ENCODE measurements at regions not wholly inside any gene's neighbourhood (a gene's known extent, or its start where the extent isn't known, plus 50 kb on each side); places are given as distances from the start of the nearest gene placed in this dataset.
"Not testable (repeated sequence)": the region's sequence is repeated elsewhere in the genome, so short reads cannot be mapped to it uniquely, and the experiment has no call there.

- H3K4me1 Mint-ChIP-seq: no peaks in the 10 kb centered on the region
- peaks cover 0 to 2% (median 0%) of the 10 kb centered on the region in 9 donors for H3K9me3 Mint-ChIP-seq
- no peak overlapping the region for H3K4me3 Mint-ChIP-seq
- ATAC-seq (no peak), DNase-seq (no peak)
- POLR2A ChIA-PET: no interaction called here
- peaks cover 7 to 57% (median 39%) of the 10 kb centered on the region in 5 donors for H3K27me3 Mint-ChIP-seq
- no peak overlapping the region for H3K27ac Mint-ChIP-seq
- peaks cover 0 to 3% (median 0%) of the 10 kb centered on the region in 3 donors for H3K36me3 Mint-ChIP-seq
These were observed 90.1 kb upstream of the B3GAT1 start for GRCh38 chr11:134502153-134502550.

- Mint-ChIP-seq H3K9me3 (peaks cover 0 to 8% (median 5%) of the 10 kb centered on the region in 9 donors), H3K4me3 (no peak overlapping the region), H3K27me3 (peaks cover 10 to 63% (median 45%) of the 10 kb centered on the region in 5 donors), H3K27ac (no peak overlapping the region), H3K36me3 (peaks cover 2 to 5% (median 3%) of the 10 kb centered on the region in 3 donors), H3K4me1 (no peaks in the 10 kb centered on the region)
- POLR2A ChIA-PET: no interaction called here
- no peak for ATAC-seq
- DNase-seq: no peak
These were observed 89.5 kb upstream of the B3GAT1 start for GRCh38 chr11:134501406-134502152.

- ATAC-seq (no peak), DNase-seq (no peak)
- Mint-ChIP-seq H3K36me3 (peaks cover 2 to 7% (median 7%) of the 10 kb centered on the region in 3 donors), H3K27ac (no peak overlapping the region), H3K4me1 (no peaks in the 10 kb centered on the region), H3K4me3 (no peak overlapping the region), H3K27me3 (peaks cover 14 to 65% (median 49%) of the 10 kb centered on the region in 5 donors), H3K9me3 (peaks cover 0 to 15% (median 10%) of the 10 kb centered on the region in 9 donors)
- POLR2A ChIA-PET: no interaction called here
These were observed 88.6 kb upstream of the B3GAT1 start for GRCh38 chr11:134500621-134501020.

GRCh38 chr11:134499990-134500389 lies 87.9 kb upstream of the B3GAT1 start:
- no peak for ATAC-seq
- H3K9me3 Mint-ChIP-seq: peaks cover 5 to 20% (median 15%) of the 10 kb centered on the region in 9 donors
- peak overlapping the region in 1 of 10 donors; percentile 30 for H3K27ac Mint-ChIP-seq
- H3K36me3 Mint-ChIP-seq: peaks cover 2 to 12% (median 7%) of the 10 kb centered on the region in 3 donors
- no peak for DNase-seq
- POLR2A ChIA-PET: no interaction called here
- peaks cover 15 to 69% (median 51%) of the 10 kb centered on the region in 5 donors for H3K27me3 Mint-ChIP-seq
- H3K4me1 Mint-ChIP-seq: no peaks in the 10 kb centered on the region
- H3K4me3 Mint-ChIP-seq: no peak overlapping the region

- no peak for DNase-seq
- peaks cover 5 to 17% (median 7%) of the 10 kb centered on the region in 3 donors for H3K36me3 Mint-ChIP-seq
- POLR2A ChIA-PET: no interaction called here
- H3K4me1 Mint-ChIP-seq: no peaks in the 10 kb centered on the region
- ATAC-seq: no peak
- H3K4me3 Mint-ChIP-seq: no peak overlapping the region
- peak overlapping the region in 1 of 10 donors; percentile 84 for H3K27ac Mint-ChIP-seq
- H3K27me3 Mint-ChIP-seq: peaks cover 12 to 60% (median 45%) of the 10 kb centered on the region in 5 donors
- H3K9me3 Mint-ChIP-seq: peaks cover 7 to 31% (median 21%) of the 10 kb centered on the region in 9 donors
These were observed 86.5 kb upstream of the B3GAT1 start for GRCh38 chr11:134498326-134499139.

GRCh38 chr11:134497586-134497985 lies 85.5 kb upstream of the B3GAT1 start:
- POLR2A ChIA-PET: no interaction called here
- Mint-ChIP-seq H3K27me3 (peaks cover 9 to 56% (median 42%) of the 10 kb centered on the region in 5 donors), H3K27ac (no peak overlapping the region), H3K9me3 (peaks cover 8 to 37% (median 22%) of the 10 kb centered on the region in 9 donors), H3K4me1 (no peaks in the 10 kb centered on the region), H3K4me3 (no peak overlapping the region), H3K36me3 (peaks cover 5 to 17% (median 7%) of the 10 kb centered on the region in 3 donors)
- ATAC-seq (no peak), DNase-seq (no peak)

GRCh38 chr11:134496058-134496457 lies 84.0 kb upstream of the B3GAT1 start:
- POLR2A ChIA-PET, H3K4me3 Mint-ChIP-seq, H3K4me1 Mint-ChIP-seq, DNase-seq, ATAC-seq, H3K27ac Mint-ChIP-seq: not testable (repeated sequence)
- H3K27me3 Mint-ChIP-seq: peaks cover 7 to 49% (median 34%) of the 10 kb centered on the region in 5 donors
- peaks cover 5 to 17% (median 7%) of the 10 kb centered on the region in 3 donors for H3K36me3 Mint-ChIP-seq
- H3K9me3 Mint-ChIP-seq: peaks cover 8 to 37% (median 25%) of the 10 kb centered on the region in 9 donors

GRCh38 chr11:134494395-134494794 lies 82.4 kb upstream of the B3GAT1 start:
- DNase-seq, ATAC-seq, H3K4me3 Mint-ChIP-seq, H3K27ac Mint-ChIP-seq, POLR2A ChIA-PET, H3K4me1 Mint-ChIP-seq: not testable (repeated sequence)
- Mint-ChIP-seq H3K36me3 (peaks cover 5 to 17% (median 7%) of the 10 kb centered on the region in 3 donors), H3K27me3 (peaks cover 6 to 47% (median 21%) of the 10 kb centered on the region in 5 donors), H3K9me3 (peaks cover 8 to 37% (median 25%) of the 10 kb centered on the region in 9 donors)

GRCh38 chr11:134492411-134492810 lies 80.4 kb upstream of the B3GAT1 start:
- H3K4me3 Mint-ChIP-seq, DNase-seq, H3K27ac Mint-ChIP-seq, ATAC-seq, POLR2A ChIA-PET, H3K4me1 Mint-ChIP-seq: not testable (repeated sequence)
- Mint-ChIP-seq H3K36me3 (peaks cover 4 to 17% (median 5%) of the 10 kb centered on the region in 3 donors), H3K27me3 (peaks cover 6 to 52% (median 18%) of the 10 kb centered on the region in 5 donors), H3K9me3 (peaks cover 8 to 37% (median 25%) of the 10 kb centered on the region in 9 donors)

- DNase-seq: no peak
- POLR2A ChIA-PET: no interaction called here
- peaks cover 4 to 44% (median 15%) of the 10 kb centered on the region in 5 donors for H3K27me3 Mint-ChIP-seq
- no peak for ATAC-seq
- H3K9me3 Mint-ChIP-seq: peaks cover 0 to 16% (median 4%) of the 10 kb centered on the region in 9 donors
- H3K4me3 Mint-ChIP-seq: no peak overlapping the region
- no peak overlapping the region for H3K27ac Mint-ChIP-seq
- peaks cover 0 to 2% (median 0%) of the 10 kb centered on the region in 4 donors for H3K4me1 Mint-ChIP-seq
- H3K36me3 Mint-ChIP-seq: peaks cover 0 to 2% (median under 1%) of the 10 kb centered on the region in 3 donors
These were observed 77.7 kb upstream of the B3GAT1 start for GRCh38 chr11:134489728-134490127.

- Mint-ChIP-seq H3K4me3 (no peak overlapping the region), H3K36me3 (no peaks in the 10 kb centered on the region), H3K4me1 (peaks cover 0 to 2% (median 0%) of the 10 kb centered on the region in 4 donors), H3K27me3 (peaks cover 5 to 51% (median 15%) of the 10 kb centered on the region in 5 donors), H3K27ac (no peak overlapping the region), H3K9me3 (peaks cover 0 to 8% (median 4%) of the 10 kb centered on the region in 9 donors)
- no peak for ATAC-seq
- no peak for DNase-seq
- POLR2A ChIA-PET: no interaction called here
These were observed 76.9 kb upstream of the B3GAT1 start for GRCh38 chr11:134488913-134489312.

- Mint-ChIP-seq H3K27me3 (peaks cover 5 to 51% (median 15%) of the 10 kb centered on the region in 5 donors), H3K4me1 (peaks cover 0 to 2% (median 0%) of the 10 kb centered on the region in 4 donors), H3K9me3 (peaks cover 0 to 8% (median 3%) of the 10 kb centered on the region in 9 donors), H3K36me3 (no peaks in the 10 kb centered on the region), H3K27ac (no peak overlapping the region), H3K4me3 (no peak overlapping the region)
- no peak for DNase-seq
- no peak for ATAC-seq
- POLR2A ChIA-PET: no interaction called here
These were observed 76.5 kb upstream of the B3GAT1 start for GRCh38 chr11:134488512-134488911.

GRCh38 chr11:134487696-134488095 lies 75.7 kb upstream of the B3GAT1 start:
- peaks cover 5 to 51% (median 15%) of the 10 kb centered on the region in 5 donors for H3K27me3 Mint-ChIP-seq
- no peak for DNase-seq
- peaks cover 0 to 2% (median 0%) of the 10 kb centered on the region in 4 donors for H3K4me1 Mint-ChIP-seq
- no peak overlapping the region for H3K4me3 Mint-ChIP-seq
- H3K27ac Mint-ChIP-seq: no peak overlapping the region
- POLR2A ChIA-PET: no interaction called here
- H3K36me3 Mint-ChIP-seq: no peaks in the 10 kb centered on the region
- ATAC-seq: no peak
- H3K9me3 Mint-ChIP-seq: peaks cover 0 to 5% (median 0%) of the 10 kb centered on the region in 9 donors
